GM12878 (cell line): ENCODE measurements at regions not wholly inside any gene's neighbourhood (a gene's known extent, or its start where the extent isn't known, plus 50 kb on each side); places are given as distances from the start of the nearest gene placed in this dataset.

ENCODE experiments used
- ATAC-seq: fragments of 200-7000 bp; cut with Tn5 transposase; 3 replicates; pipeline ENCODE4 v1.9.1; 2020; ENCODE audit warnings: mild to moderate bottlenecking, moderate library complexity
- BruUV-seq: library from RNA; stranded (reverse); fragments of 400-500 nt; replicated peaks from 2 replicates; lab custom pipeline; 2021; lab: Mats Ljungman, UMichigan
- CTCF ChIA-PET: fragments of 300-600 bp; sonication (Branson Sonifier 250); formaldehyde crosslinking; extraction: SDS; loops from one replicate; lab custom pipeline; 2021; ENCODE audit warnings: inconsistent platforms; lab: Yijun Ruan, JAX
- POLR2A ChIA-PET: fragments of 350-600 bp; formaldehyde crosslinking; extraction: SDS; loops from one replicate; lab custom pipeline; 2021; ENCODE audit warnings: inconsistent platforms; lab: Charles Lee
- RAD21 ChIA-PET: fragments of 300-600 bp; sonication (Branson Sonifier 250); formaldehyde crosslinking; loops from one replicate; lab custom pipeline; 2023; ENCODE audit warnings: antibody characterized with exemption; ENCODE audit not compliant: unreplicated experiment; lab: Charles Lee
- SMC1A ChIA-PET: fragments of 300-600 bp; sonication (Branson Sonifier 250); formaldehyde crosslinking; loops from one replicate; lab custom pipeline; 2023; ENCODE audit not compliant: unreplicated experiment, uncharacterized antibody; lab: Charles Lee
- DNase-seq: peaks from one replicate; pipeline ENCODE4 v3.0.0-alpha.2; 2011; ENCODE audit warnings: low read depth, low spot score
- FAIRE-seq: peaks from 3 replicates; lab custom pipeline; 2011; peaks lifted over from hg19 to GRCh38; lab: Jason Lieb, UNC
- H2AFZ ChIP-seq: 2 replicates; pipeline ENCODE4 v1.6.0; 2011; ENCODE audit warnings: low read depth, low read length, control low read depth; ENCODE audit not compliant: control insufficient read depth
- H3K27ac ChIP-seq: 2 replicates; pipeline ENCODE4 v1.5.1; 2011; ENCODE audit warnings: control low read depth; ENCODE audit not compliant: control insufficient read depth, insufficient read depth
- H3K27me3 ChIP-seq, 2 experiments: replicated peaks in 1 of 2; 2 replicates each; pipeline versions ENCODE4 v1.6.0 to v1.6.1; 2011; ENCODE audit warnings: low read length in 1 of 2; ENCODE audit not compliant: control insufficient read depth in 2 of 2, insufficient read depth in 2 of 2
- H3K36me3 ChIP-seq, 2 experiments: 2 replicates each; pipeline ENCODE4 v1.5.1; 2011; ENCODE audit warnings: low read length in 1 of 2; ENCODE audit not compliant: control insufficient read depth in 2 of 2, insufficient read depth in 2 of 2
- H3K4me1 ChIP-seq: 2 replicates; pipeline ENCODE4 v1.6.1; 2011; ENCODE audit warnings: mild to moderate bottlenecking, low read length, moderate library complexity, mixed read lengths; ENCODE audit not compliant: control insufficient read depth, insufficient read depth
- H3K4me2 ChIP-seq: 2 replicates; pipeline ENCODE4 v1.6.0; 2011; ENCODE audit warnings: control low read depth; ENCODE audit not compliant: control insufficient read depth, insufficient read depth
- H3K4me3 ChIP-seq: fragments of 200-600 bp; sonication (generic); 2 replicates; pipeline ENCODE4 v1.5.1; 2016
- H3K79me2 ChIP-seq: 2 replicates; pipeline ENCODE4 v1.6.0; 2011; ENCODE audit warnings: low read length; ENCODE audit not compliant: control insufficient read depth, insufficient read depth
- H3K9ac ChIP-seq: 2 replicates; pipeline ENCODE4 v1.8.0; 2011; ENCODE audit warnings: low read length, control low read depth, mixed read lengths; ENCODE audit not compliant: control insufficient read depth, insufficient read depth
- H3K9me3 ChIP-seq: replicated peaks from 3 replicates; pipeline ENCODE4 v1.5.1; 2011; ENCODE audit warnings: mild to moderate bottlenecking, low read length; ENCODE audit not compliant: control insufficient read depth, insufficient read depth
- H4K20me1 ChIP-seq: 2 replicates; pipeline ENCODE4 v1.6.0; 2011; ENCODE audit not compliant: control insufficient read depth, insufficient read depth
- CEBPB ChIP-seq, 2 experiments: fragments of 150-350 bp in 1 of 2; IDR thresholded peaks; 2 replicates each; pipeline ENCODE4 v1.6.1; 2012 to 2014; ENCODE audit warnings: low read depth in 2 of 2, low read length in 2 of 2, borderline replicate concordance in 1 of 2, inconsistent platforms in 1 of 2
- CEBPZ ChIP-seq: fragments of 150-350 bp; IDR thresholded peaks from 2 replicates; pipeline ENCODE4 v1.6.1; 2016; ENCODE audit warnings: low read depth, low read length
- JUNB ChIP-seq: IDR thresholded peaks from 2 replicates; pipeline ENCODE4 v1.6.1; 2016; ENCODE audit warnings: antibody characterized with exemption, mild to moderate bottlenecking
- NR2C1 ChIP-seq: fragments of 450-650 bp; IDR thresholded peaks from 2 replicates; pipeline ENCODE4 v1.6.1; 2017; ENCODE audit warnings: antibody characterized with exemption, mild to moderate bottlenecking, moderate library complexity
- SREBF2 ChIP-seq: IDR thresholded peaks from 2 replicates; pipeline ENCODE4 v1.6.1; 2012; ENCODE audit warnings: mild to moderate bottlenecking, low read length
- ZBED1 ChIP-seq: IDR thresholded peaks from 2 replicates; pipeline ENCODE4 v1.6.1; 2016; ENCODE audit warnings: borderline replicate concordance
- ZNF687 ChIP-seq: fragments of 450-650 bp; IDR thresholded peaks from 2 replicates; pipeline ENCODE4 v1.6.1; 2017; ENCODE audit warnings: mild to moderate bottlenecking, moderate library complexity
- WGBS: methylation state at CpG from one replicate; pipeline ENCODE4 v1.1.6; 2016; ENCODE audit warnings: low lambda C conversion rate; ENCODE audit not compliant: insufficient replicate concordance, insufficient coverage; ENCODE audit errors: missing lambda C conversion rate; 5-methylcytosine and 5-hydroxymethylcytosine counted together
- in situ Hi-C: fragments of 300-500 bp; cut with MboI; formaldehyde crosslinking; loops from 9 replicates; pipeline ENCODE4 v1.14.3; 2018; ENCODE audit warnings: mixed read lengths
- intact Hi-C: fragments of 100-400 bp; cut with micrococcal nuclease; formaldehyde crosslinking; loops from one replicate; pipeline ENCODE4 v1.14.2; 2022; ENCODE audit not compliant: unreplicated experiment

- TF ChIP-seq NR2C1 (no peak), CEBPB (IDR thresholded peaks at IDR 0.05; ENCODE audit: borderline replicate concordance in 1 of 2, low read depth in 2 of 2, low read length in 2 of 2) (no peak), ZNF687 (no peak), ZBED1 (no peak), JUNB (no peak)
These were observed 412.8 kb upstream of the PTGER4 start (continued) for GRCh38 chr5:40266952-40267351.

- ATAC-seq (no peak), DNase-seq (no peak), FAIRE-seq (no peak)
- no TSS peak for BruUV-seq
- Histone ChIP-seq H3K27me3 (no peaks in the 10 kb centered on the region), H3K36me3 (no peaks in the 10 kb centered on the region), H3K27ac (no peak overlapping the region), H2AFZ (no peak overlapping the region), H3K9ac (no peak overlapping the region), H3K4me2 (no peak overlapping the region)
- in situ Hi-C loops (no loop called here), intact Hi-C loops (no loop called here)
- POLR2A ChIA-PET: no interaction called here
- TF ChIP-seq CEBPZ (no peak), SREBF2 (no peak)
- TF ChIP-seq, all 136 proteins: peak for 0
- ChIA-PET CTCF (no interaction called here), RAD21 (no interaction called here), SMC1A (no interaction called here)
- WGBS: 35% methylated on average over 1 of the region's 1 CpG
- Histone ChIP-seq H3K4me3 (no peak overlapping the region), H3K9me3 (no peaks in the 10 kb centered on the region), H3K79me2 (no peaks in the 10 kb centered on the region), H3K4me1 (no peaks in the 10 kb centered on the region), H4K20me1 (no peaks in the 10 kb centered on the region)
These were observed 417.7 kb upstream of the PTGER4 start for GRCh38 chr5:40261984-40262383.
